IPS-11a (cell line): ENCODE measurements at regions not wholly inside any gene's neighbourhood (a gene's known extent, or its start where the extent isn't known, plus 50 kb on each side); places are given as distances from the start of the nearest gene placed in this dataset.
"Not testable (repeated sequence)": the region's sequence is repeated elsewhere in the genome, so short reads cannot be mapped to it uniquely, and the experiment has no call there.

ENCODE experiments used
- H3K4me3 ChIP-seq: one replicate; pipeline ENCODE4 v1.5.1; 2013; ENCODE audit warnings: low read depth, low read length, control low read depth

DNA sequence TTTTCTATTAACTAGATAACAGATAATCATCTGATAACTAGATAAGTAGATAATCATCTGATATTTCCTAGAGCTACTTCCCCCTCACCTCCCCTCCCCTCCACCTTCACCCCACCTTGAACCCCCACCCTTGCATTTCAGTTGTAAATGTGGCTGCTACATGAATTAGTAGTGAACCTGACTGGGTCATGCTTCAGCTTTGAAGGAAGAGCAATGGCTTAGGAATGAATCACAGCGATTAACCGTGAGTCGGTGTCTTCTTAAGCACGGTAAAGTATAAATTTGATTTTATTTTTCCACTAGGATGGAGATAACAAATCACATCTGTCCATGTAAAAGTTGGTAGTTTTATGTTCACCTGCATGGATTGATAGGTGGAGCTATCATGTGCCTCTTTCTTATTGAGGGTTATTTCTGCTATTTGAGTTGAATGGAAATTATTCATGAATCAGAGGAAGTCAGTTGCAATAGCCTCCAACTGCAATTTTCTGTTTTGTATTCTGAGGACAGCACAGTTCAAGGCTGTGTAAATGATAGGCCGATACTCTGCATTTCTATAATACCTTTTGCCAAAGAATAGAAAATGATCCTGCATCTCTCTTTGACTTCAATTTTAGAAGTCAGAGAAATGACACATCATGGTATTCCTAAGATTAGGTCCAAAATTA, 235.0 kb downstream of the PTGER3 start:
- H3K4me3 ChIP-seq, result no peak overlapping the region

DNA sequence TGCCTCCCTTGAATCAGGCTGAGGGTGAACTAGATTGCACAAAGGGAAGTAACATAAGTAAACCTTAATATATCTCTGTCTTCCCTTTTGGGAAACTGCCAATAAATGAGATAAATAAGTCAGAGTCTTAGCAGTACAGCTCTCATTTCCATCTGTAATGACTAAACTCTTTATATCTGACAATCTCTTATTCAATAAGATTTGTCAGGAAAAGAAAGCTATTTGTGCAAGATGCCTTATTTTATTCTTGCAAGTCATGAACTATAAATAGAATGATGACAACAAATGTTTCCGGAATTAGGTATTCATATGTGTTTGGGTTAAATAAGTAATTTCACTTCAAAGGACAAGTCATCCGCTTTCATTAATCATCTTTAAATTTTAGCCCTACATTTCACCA, 229.2 kb downstream of the PTGER3 start:
- no peak overlapping the region for H3K4me3 ChIP-seq

DNA sequence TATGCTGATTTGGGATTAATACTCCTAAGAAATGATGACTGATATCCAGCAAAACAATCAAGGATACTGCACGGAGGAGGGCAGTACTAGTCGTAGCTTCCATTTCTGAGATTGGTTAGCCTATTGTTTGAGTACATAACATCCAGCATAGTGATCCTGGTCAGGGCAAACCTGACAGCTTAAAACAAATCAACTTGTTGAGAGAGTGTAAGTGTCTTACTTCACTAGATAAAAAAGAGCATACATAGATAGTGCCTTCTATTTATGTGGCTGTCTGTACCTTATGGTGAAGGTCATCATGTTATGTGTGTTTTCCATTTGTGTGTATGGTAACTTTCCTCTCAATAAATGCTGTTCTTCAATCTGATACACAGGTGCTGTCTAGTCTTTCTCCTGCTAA, 228.4 kb downstream of the PTGER3 start:
- H3K4me3 ChIP-seq, result no peak overlapping the region

DNA sequence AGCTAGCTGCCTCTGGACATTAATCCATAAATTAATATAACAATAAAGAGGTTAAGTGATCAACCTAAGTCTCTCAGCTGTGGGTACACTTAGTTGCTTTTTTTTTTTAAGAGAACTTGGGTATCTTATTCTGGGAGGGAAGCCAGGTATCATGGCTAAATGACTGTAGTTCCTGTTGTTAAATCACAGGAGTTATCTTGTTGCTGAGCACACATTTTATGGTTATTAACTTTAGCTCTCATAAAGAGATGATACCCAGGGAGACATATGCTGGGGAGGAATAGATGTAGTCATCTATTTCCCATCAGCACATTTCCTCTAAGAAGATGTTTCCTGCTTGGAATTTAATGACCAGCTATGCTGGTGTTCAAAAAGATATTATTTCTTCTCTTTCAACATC, 227.8 kb downstream of the PTGER3 start:
- no peak overlapping the region for H3K4me3 ChIP-seq

DNA sequence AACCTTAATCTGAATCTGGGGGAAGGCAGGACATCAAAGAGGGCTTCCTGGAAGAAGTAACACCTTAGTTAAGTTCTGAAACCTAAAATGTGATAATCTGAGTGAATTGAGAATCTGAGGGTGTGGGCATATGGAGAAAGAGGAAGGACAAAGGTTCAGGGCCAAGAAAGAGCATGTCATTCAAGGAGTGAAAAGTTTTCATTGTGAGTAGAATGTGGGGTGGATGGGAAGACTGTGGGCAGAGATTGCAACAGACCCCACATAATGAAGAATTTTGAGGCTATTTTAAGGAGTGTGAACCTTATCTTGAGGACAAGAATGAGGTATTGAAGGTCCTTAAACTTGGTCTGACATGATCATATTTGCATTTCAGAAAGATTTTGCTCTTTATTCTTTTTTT, 227.2 kb downstream of the PTGER3 start:
- H3K4me3 ChIP-seq, result no peak overlapping the region

DNA sequence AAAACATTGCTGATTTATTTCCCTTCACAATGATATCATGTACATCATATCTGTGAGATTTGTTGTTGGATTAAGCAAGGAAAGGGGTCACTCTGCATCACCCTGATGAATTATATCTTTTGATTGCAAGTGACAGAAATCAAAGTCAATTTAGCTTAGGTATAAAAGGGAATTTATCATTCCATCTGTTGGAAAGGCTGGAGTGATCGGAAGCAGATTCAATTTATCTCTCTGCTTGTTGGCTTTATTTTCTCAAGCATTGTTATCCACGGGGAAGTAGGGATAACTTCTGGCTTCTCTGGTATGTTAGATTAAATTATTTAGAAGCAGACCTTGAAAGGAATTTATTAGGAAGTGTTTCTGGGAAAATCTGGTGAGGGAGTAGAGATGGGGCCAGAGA, 226.6 kb downstream of the PTGER3 start:
- no peak overlapping the region for H3K4me3 ChIP-seq

DNA sequence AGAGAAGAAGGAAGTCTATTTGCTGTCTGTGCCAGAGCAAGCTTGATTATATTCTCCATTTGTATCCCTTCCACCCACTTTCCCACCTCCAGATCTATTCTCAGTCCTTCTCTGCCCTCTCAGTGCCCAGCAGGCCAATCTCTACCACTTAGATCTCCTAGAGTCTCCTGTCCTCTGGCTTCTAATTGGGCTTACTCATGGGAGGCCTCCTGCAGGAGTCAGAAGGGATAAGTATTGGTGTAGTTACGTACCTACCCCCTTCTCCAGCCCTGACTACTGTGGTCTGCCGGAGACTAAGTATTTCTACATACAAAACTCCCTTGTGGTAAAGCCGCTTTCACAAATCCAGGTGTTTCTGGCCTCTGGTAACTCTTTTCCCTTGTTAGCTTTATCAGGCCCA, 221.2 kb downstream of the PTGER3 start:
- no peak overlapping the region for H3K4me3 ChIP-seq

DNA sequence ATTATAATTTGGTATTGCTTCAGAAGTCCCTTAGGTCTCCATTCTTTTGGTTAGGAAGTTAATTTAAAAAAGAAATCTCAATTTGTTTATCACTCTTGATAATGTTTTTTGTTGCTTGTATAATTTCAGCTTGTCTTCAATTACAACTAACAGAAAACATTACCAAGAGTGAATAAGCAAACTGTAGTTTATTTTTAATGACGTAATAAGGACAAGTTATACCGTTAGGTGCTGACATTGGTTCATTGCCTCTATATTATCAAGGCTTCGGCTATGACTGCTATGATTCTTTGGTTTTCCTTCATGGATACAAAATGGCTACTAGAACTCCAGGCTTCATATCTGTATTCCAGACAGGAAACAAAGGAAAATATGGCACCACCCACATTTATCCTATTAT, 220.6 kb downstream of the PTGER3 start:
- no peak overlapping the region for H3K4me3 ChIP-seq

DNA sequence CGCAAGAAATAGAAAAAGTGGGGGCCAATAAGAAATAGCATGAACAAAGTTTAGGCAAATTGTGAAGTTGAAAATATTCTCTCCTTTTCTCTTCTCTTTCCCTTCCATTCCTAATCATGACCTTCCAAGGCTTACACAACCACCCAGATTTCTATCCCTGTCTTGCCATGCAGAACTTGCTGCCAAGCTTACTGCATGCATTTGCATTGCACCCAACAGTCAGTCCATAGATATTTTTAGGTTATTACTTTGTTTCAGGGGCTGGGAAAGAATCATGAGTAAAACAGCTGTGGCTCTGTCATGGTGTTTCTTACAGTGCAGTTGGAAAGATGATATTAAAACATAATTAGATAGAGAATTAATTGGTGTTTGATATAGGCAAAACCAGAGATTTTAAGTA, 219.4 kb downstream of the PTGER3 start:
- H3K4me3 ChIP-seq, result no peak overlapping the region

DNA sequence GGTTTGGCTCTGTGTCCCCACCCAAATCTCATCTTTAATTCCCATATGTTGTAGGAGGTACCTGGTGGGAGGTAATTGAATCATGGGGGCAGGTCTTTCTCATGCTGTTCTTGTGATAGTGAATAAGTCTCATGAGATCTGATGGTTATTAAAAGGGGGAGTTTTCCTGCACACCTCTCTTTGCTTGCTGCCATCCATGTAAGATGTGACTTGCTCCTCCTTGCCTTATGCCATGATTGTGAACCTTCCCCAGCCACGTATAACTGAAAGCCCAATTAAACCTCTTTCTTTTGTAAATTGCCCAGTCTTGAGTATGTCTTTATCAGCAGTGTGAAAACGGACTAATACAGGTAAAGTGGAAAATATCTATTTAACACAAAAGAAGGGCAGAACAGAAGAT, 213.3 kb downstream of the PTGER3 start:
- not testable (repeated sequence) for H3K4me3 ChIP-seq

DNA sequence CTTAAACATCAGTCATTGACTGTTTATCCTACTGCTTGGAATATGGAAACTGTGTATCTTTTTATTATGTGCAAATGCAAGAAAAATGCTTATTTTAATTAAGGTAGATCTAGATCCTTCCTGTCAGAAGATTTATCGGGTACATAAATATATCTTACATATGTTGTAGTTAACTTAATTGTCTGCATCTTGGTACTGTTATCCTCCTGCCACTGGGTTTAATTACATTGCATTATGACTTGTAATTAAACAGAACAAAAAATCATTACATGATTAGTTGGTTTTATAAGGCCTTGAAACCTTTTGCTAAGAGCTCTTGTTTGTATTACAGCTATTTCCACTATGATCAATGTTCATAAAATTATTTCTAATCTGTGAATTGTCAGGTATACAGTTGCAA, 211.2 kb downstream of the PTGER3 start:
- H3K4me3 ChIP-seq, result no peak overlapping the region

DNA sequence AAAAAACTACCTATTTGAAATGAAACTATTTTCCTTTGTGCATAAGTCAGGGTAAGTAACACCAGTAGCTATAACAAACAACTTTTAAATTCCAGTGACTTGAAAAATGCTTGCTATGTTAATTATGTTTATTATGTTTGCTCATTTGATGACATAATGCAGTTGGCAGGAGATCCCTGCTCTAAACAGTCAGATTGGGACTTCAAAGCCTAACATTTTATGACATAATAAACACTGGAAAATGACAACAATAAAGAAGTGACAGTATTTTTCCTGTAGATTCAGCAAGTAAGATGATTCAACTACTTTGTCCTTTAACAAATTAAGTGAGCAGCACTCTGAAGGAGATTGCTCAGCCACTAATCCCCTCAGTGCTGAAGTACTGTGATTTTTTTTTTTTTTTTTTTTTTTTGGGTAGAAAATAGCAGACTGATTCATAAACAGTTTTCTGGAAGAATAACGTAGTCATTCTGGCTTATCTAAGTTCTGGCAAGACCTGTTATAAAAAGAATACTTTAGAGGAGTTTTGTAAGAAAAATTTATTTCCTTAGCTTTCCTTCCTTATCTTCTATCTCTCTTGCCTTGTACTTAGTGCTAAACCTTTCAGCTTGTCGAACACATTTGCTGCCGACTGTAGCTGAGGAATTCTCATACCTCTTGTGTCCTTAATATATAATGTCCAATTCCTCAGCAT, 207.2 kb downstream of the PTGER3 start:
- no peak overlapping the region for H3K4me3 ChIP-seq

DNA sequence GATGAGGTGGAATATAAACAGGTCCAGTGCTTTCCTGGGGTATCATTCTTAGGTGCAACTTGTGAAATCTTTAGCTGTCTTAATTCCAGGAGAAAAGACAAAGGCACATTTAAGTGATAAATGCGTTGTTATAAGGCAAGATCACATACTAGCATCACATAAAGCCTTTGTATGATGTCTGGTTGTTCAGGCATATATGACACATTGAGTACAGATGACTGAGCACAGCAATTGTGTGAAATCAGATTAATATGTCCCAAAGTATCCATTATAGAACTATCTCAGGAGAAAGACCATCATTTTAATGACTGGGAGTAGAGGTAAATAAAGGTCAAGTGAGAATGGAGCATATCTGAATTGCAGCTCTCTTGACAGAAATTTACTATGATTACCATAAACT, 205.1 kb downstream of the PTGER3 start:
- no peak overlapping the region for H3K4me3 ChIP-seq

DNA sequence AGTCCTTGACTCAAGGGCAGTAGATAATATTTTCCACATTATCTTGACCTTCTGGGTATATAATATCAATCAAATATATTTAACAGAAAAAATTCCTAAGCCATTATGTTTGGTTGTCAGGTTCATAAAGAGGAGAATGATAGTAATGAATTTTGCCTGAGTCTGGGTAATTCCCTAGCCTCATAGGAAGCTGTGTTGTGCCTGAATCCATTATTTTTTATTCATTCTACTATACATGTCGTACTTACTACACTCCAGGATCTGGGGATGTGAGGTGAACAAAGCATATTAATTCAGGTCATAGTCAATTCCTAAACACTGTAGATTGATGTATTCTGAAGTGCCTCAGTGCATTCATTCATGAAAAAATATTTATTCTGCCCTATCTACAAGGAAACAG, 204.2 kb downstream of the PTGER3 start:
- no peak overlapping the region for H3K4me3 ChIP-seq

DNA sequence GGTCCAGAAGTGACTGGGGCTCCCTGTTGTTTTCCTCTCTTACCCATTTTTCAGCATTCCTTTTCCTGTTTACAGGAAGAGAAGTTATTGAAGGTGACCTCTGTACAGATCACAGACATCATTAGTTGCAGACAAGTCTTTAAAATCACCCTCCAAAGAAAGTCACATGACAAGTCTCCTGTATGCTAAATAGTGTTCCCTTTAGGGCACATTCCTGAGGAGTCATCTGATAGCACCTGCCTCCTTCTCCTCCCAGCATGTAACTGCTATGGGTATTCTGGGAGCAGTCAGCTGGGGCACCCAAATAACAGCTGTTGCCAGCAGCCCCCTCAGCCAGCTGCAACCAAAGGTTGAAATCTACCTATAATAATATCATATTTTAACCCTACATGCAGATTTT, 200.6 kb downstream of the PTGER3 start:
- H3K4me3 ChIP-seq, result no peak overlapping the region

DNA sequence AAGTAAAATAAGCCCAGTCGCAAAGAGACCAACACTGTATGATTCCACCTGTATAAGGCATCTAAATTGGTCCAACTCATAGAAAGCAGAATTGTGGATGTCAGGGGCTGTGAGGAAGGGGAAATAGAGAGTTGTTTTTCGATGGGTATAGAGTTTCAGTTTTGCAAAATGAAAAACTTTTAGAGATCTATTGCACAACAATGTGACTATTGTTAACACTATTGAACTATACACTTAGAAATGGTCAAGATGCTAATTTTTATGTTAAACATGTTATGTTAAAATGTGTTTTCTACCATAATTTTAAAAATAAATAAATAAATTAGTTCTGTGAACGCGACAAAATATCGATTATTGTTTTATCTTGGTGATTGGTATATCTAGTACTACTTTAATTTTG, 192.4 kb downstream of the PTGER3 start:
- no peak overlapping the region for H3K4me3 ChIP-seq

DNA sequence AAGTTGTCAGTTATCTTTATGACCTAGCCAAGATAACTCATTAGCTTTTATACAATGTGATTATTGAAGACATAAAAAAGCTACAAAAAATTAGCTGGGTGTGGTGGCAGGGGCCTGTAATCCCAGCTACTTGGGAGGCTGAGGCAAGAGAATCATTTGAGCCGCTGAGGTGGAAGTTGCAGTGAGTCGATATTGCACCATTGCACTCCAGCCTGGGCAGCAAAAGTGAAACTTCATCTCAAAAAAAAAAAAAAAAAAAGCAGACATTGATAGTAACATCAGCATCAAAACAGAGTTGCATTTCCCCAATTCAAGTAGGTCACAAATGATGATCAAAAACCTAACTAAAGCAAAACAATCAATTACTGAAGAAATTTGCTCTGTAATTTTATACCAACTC, 191.4 kb downstream of the PTGER3 start:
- no peak overlapping the region for H3K4me3 ChIP-seq

DNA sequence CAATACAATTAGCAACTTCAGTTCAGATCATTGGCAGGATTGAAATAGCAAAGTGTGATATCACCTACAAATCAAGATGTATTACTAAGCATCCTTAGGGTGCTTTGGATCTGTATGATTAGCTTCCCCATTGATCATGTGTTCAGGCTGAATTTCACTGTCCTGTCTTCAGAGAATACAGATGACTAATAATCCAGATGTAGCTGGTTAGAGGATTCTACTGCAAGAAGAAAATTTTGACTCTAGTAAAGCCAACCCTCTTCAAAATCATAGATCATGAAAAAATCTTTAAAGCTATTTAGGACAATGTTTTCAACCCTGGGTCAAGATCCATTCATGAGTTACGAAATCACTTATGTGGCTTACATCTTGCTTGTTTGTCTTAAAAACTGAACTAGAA, 184.4 kb downstream of the PTGER3 start:
- H3K4me3 ChIP-seq, result no peak overlapping the region

DNA sequence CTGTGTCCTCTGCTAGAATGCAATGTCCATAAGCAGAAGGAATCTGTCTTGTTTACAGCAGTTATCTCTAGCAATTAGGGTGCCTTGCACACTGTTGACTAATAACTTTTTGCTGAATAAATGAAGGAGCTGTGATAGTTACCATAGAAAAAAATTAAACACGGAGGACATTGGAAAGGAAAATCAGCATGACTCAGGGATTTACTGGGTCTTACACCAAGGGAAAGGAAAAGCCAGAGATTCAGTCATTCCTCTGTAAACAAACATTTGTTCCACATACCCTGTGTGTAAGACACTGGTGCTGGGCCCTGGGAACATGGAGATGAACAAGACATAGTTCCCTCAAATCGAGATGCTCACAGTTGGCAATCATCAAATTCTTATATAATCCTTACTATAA, 183.3 kb downstream of the PTGER3 start:
- no peak overlapping the region for H3K4me3 ChIP-seq

DNA sequence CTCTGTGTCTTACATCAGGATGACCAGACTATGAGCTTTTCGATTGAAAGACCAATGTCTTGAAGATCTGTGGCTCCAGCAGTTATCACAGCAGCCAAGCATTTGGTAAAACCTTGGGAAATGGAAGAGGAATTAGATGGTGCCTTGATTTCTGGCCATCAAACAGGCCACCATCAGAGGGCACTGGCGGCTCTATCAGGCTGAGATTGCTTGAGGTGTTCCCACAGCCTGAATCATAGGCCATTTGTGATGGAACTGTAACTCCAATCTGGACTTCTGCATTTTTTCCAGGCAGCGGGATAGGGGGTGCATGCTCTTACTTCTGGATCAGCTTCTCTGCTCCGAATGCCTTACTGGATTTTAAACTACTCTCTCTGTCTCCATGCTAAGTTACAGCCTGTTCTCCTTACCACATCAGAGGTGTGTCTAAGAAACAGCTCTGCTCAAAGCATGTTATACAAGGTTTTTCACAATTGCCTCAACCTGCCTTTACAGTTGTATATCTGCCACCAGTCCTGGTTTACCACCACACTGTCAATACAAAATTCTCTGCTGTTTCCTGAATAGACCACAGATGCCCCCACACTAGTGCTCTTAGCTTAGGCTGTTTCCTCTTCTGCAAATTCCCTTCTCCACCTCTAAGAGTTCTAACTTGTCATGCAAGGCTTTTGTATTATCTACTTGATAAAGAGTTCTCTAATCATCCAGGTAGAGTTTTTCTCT, 180.9 kb downstream of the PTGER3 start:
- H3K4me3 ChIP-seq, result no peak overlapping the region

DNA sequence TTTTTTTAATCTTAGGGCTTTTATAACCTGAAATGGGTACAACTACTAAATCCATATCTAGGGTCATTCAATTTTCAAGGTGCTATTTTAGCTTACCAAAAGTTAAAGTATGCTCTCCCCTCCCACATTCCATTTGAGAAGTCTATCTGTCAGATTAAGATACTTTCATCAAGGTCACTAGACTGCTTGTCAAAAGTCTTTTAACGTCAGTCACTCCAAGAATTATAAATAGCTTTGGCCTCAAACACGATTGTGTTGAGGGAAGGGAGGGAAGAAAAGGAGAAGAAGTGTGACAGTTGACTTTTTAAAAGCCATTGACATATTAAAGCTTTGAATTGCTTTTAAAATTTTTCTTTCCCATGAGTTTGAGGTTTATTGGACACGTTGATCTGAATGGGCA, 175.8 kb downstream of the PTGER3 start:
- H3K4me3 ChIP-seq, result no peak overlapping the region

DNA sequence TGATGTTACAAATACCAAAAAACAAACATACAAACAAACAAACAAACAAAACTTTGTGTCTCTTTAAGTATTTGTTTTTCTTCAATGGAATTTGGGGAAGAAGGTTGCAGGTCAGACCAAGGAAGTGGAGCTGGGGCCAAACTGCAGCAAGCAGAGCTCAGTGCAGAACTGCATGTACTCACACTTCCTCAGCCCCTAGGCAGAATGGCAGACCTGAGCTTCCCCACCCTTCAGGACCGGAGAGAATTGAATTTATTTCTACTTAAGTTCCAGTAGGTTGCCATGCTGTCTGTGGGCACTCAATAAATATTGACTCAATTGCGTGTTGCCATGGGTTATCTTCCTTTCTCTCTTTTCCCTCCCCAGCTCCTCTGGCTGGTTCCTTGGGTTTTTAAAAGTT, 173.6 kb downstream of the PTGER3 start:
- no peak overlapping the region for H3K4me3 ChIP-seq
